ENCODE measurements at regions not wholly inside any gene's neighbourhood (a gene's known extent, or its start where the extent isn't known, plus 50 kb on each side); places are given as distances from the start of the nearest gene placed in this dataset.
"Not testable (repeated sequence)": the region's sequence is repeated elsewhere in the genome, so short reads cannot be mapped to it uniquely, and the experiment has no call there.

DNA sequence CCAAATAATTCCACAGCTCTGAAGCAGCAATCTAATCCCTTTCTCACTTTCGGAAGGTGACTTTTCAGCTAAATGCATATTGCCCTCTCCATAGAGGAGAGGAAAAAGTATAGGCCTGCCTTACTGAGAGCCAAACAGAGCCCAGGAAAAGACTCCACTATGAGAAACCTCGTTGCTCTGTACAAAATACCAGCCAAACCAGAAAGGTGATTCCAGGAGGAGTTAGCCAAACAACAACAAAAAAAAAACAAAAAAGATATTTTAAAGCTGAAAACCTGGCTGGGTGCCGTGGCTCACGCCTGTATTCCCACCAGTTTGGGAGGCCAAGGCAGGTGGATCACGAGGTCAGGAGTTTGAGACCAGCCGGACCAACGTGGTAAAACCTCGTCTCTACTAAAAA lies 70.5 kb downstream of the HOXA1 start:
- H3K4me1 ChIP-seq (ENCODE audit: insufficient read depth, low read length): no peaks in the 10 kb centered on the region
- Mint-ChIP-seq H3K4me1 (ENCODE audit: low read depth) (peaks cover 3% of the 10 kb centered on the region), H3K27ac (no peak overlapping the region), H3K27me3 (no peaks in the 10 kb centered on the region), H3K4me3 (no peak overlapping the region), H3K9me3 (no peaks in the 10 kb centered on the region), H3K36me3 (ENCODE audit: low read depth) (no peaks in the 10 kb centered on the region)
- no peak for DNase-seq
- no peaks in the 10 kb centered on the region for H3K9me3 ChIP-seq (ENCODE audit: control insufficient read depth in 1 of 2, insufficient read depth in 1 of 2, low read length in 2 of 2)
- no peak for TF ChIP-seq CTCF (IDR thresholded peaks at IDR 0.05)
- ATAC-seq (ENCODE audit: poor library complexity): no peak
- H3K27ac ChIP-seq (ENCODE audit: low read depth in 1 of 2, low read length in 2 of 2): no peak overlapping the region
- no peaks in the 10 kb centered on the region for H3K27me3 ChIP-seq (ENCODE audit: control insufficient read depth in 1 of 2, insufficient read depth in 2 of 2, low read length in 2 of 2)
- H3K36me3 ChIP-seq (ENCODE audit: insufficient read depth, low read length): no peaks in the 10 kb centered on the region
- H3K4me3 ChIP-seq (ENCODE audit: low read length): no peak overlapping the region
- ChIA-PET POLR2A (no interaction called here), CTCF (no interaction called here)
- intact Hi-C loops (cut with DNase I, micrococcal nuclease): no loop called here

GRCh38 chr7:27010068-27010467 lies 85.7 kb downstream of the HOXA1 start:
- Histone ChIP-seq H3K27me3 (ENCODE audit: control insufficient read depth in 1 of 2, insufficient read depth in 2 of 2, low read length in 2 of 2) (peaks cover 7 to 8% of the 10 kb centered on the region in 2 experiments), H3K4me3 (ENCODE audit: low read length) (no peak overlapping the region), H3K4me1 (ENCODE audit: insufficient read depth, low read length) (no peaks in the 10 kb centered on the region), H3K27ac (ENCODE audit: low read depth in 1 of 2, low read length in 2 of 2) (no peak overlapping the region), H3K36me3 (ENCODE audit: insufficient read depth, low read length) (no peaks in the 10 kb centered on the region), H3K9me3 (ENCODE audit: control insufficient read depth in 1 of 2, insufficient read depth in 1 of 2, low read length in 2 of 2) (peaks cover 7 to 16% of the 10 kb centered on the region in 2 experiments)
- TF ChIP-seq CTCF (IDR thresholded peaks at IDR 0.05): no peak
- Mint-ChIP-seq H3K36me3 (ENCODE audit: low read depth) (peaks cover 4% of the 10 kb centered on the region), H3K4me3 (no peak overlapping the region), H3K27me3 (peaks cover 44% of the 10 kb centered on the region), H3K9me3 (peaks cover 13% of the 10 kb centered on the region), H3K4me1 (ENCODE audit: low read depth) (no peaks in the 10 kb centered on the region), H3K27ac (no peak overlapping the region)
- ATAC-seq (ENCODE audit: poor library complexity): no peak
- no peak for DNase-seq
- POLR2A ChIA-PET: no interaction called here
- intact Hi-C loops (cut with DNase I, micrococcal nuclease): no loop called here
- CTCF ChIA-PET: no interaction called here

DNA sequence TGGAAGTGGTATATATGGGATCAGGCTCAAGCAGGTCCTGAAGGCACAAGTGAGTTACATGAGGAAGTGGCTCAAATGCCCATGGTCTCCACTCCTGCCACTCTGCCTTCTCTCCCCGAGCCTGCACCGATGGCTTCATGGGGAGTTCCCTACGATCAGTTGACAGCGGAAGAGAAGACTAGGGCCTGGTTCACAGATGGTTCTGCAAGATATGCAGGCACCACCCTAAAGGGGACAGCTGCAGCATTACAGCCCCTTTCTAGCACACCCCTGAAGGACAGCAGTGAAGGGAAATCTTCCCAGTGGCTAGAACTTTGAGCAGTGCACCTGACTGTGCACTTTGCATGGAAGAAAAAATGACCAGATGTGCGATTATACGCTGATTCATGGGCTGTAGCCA lies 95.3 kb downstream of the HOXA1 start:
- ChIA-PET POLR2A (no interaction called here), CTCF (no interaction called here)
- Mint-ChIP-seq H3K4me1 (ENCODE audit: low read depth) (no peaks in the 10 kb centered on the region), H3K9me3 (peaks cover 5% of the 10 kb centered on the region), H3K4me3 (no peak overlapping the region), H3K27me3 (no peaks in the 10 kb centered on the region), H3K27ac (no peak overlapping the region), H3K36me3 (ENCODE audit: low read depth) (no peaks in the 10 kb centered on the region)
- no peak for TF ChIP-seq CTCF (IDR thresholded peaks at IDR 0.05)
- peaks cover 0 to 3% of the 10 kb centered on the region in 2 experiments for H3K9me3 ChIP-seq (ENCODE audit: control insufficient read depth in 1 of 2, insufficient read depth in 1 of 2, low read length in 2 of 2)
- no peaks in the 10 kb centered on the region for H3K36me3 ChIP-seq (ENCODE audit: insufficient read depth, low read length)
- no peak overlapping the region for H3K4me3 ChIP-seq (ENCODE audit: low read length)
- no peak overlapping the region for H3K27ac ChIP-seq (ENCODE audit: low read depth in 1 of 2, low read length in 2 of 2)
- DNase-seq (no peak), ATAC-seq (ENCODE audit: poor library complexity) (no peak)
- intact Hi-C loops (cut with DNase I, micrococcal nuclease): no loop called here
- H3K4me1 ChIP-seq (ENCODE audit: insufficient read depth, low read length): no peaks in the 10 kb centered on the region
- H3K27me3 ChIP-seq (ENCODE audit: control insufficient read depth in 1 of 2, insufficient read depth in 2 of 2, low read length in 2 of 2): no peaks in the 10 kb centered on the region

DNA sequence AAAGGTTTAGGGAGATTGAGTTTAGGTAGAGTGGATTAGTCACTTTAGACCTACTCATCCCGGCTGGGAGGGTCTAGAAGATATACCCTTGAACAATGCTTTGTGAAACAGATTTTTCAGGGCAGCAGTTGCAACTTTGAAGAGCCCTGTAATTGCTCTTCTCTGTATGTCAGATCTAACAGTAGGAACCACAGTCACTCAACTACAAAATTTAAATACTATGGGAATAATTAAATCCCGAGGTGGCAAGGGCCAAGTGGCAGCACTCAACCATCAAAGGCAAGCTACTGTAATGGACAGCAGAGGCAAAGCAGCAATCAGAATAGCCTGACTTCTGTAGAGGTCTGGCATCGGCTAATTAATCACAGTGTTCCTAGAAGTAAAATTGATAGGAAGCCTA lies 97.5 kb downstream of the HOXA1 start:
- H3K27me3 ChIP-seq (ENCODE audit: control insufficient read depth in 1 of 2, insufficient read depth in 2 of 2, low read length in 2 of 2); ATAC-seq (ENCODE audit: poor library complexity); DNase-seq; H3K9me3 ChIP-seq (ENCODE audit: control insufficient read depth in 1 of 2, insufficient read depth in 1 of 2, low read length in 2 of 2); intact Hi-C loops (cut with DNase I, micrococcal nuclease); H3K4me1 Mint-ChIP-seq (ENCODE audit: low read depth); CTCF ChIA-PET; H3K27ac Mint-ChIP-seq; H3K4me3 ChIP-seq (ENCODE audit: low read length); H3K27me3 Mint-ChIP-seq; H3K9me3 Mint-ChIP-seq; H3K4me1 ChIP-seq (ENCODE audit: insufficient read depth, low read length); H3K4me3 Mint-ChIP-seq; POLR2A ChIA-PET; H3K27ac ChIP-seq (ENCODE audit: low read depth in 1 of 2, low read length in 2 of 2); H3K36me3 ChIP-seq (ENCODE audit: insufficient read depth, low read length); H3K36me3 Mint-ChIP-seq (ENCODE audit: low read depth): not testable (repeated sequence)

Data from CD4-positive, alpha-beta T cell (primary cell).